SKM-1 (cell line): ENCODE measurements at regions not wholly inside any gene's neighbourhood (a gene's known extent, or its start where the extent isn't known, plus 50 kb on each side); places are given as distances from the start of the nearest gene placed in this dataset.
"Not testable (repeated sequence)": the region's sequence is repeated elsewhere in the genome, so short reads cannot be mapped to it uniquely, and the experiment has no call there.

Experiments
- DNase-seq: peaks from one replicate; lab custom pipeline; 2025; ENCODE audit not compliant: unreplicated experiment; lab: John Stamatoyannopoulos, UW

DNA sequence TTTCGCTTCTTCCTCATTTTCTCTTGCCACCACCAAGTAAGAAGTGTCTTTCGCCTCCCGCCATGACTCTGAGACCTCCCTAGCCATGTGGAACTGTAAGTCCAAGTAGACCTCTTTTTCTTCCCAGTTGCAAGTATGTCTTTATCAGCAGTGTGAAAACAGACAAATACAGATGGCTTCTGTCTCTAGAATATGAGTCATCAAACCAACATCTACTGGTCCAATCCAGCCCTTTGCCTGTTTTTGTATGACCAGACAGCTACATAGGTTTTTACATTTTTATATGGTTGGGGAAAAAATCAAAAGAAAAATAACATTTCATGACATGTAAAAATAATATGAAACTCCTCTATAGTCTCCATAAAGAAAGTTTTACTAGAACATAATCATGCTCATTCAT is 118.7 kb upstream of the PTPRG start:
- DNase-seq, result no peak

DNA sequence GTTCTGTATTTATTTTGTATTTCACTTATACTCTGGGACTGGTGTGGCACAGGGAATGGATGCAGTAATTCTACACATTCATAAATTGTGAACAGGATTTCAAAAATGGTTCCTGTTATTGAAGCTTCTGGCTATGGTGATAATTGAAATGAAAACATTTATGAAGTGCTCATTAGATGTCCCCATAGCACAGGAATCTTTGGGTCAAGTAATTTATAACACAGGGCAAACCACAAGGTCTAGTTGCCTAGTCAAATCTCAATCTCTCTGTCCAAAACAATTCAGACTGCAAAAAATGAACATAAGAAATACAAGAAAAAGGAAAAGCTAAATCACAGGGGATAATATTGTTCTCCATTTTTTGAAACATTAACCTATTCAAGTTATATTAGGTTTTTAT is 117.5 kb upstream of the PTPRG start:
- DNase-seq, result no peak

DNA sequence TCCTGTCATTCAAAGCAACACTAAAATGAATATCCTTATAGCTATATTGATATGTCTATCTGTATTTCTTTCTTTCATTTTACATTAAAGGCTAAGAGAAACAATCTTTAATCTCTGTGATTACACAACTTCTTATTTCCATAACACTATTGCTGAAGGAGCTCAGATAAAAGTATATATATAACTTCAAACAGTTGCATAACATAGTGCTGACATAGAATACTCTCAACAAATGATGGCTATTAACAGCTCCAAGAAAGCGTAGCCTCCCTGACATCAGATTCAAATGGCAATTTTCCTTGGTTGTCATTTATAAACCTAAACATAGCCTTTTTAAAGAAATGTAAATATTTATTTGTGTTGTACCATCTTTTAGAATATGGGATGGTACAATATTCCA is 116.6 kb upstream of the PTPRG start:
- no peak for DNase-seq

DNA sequence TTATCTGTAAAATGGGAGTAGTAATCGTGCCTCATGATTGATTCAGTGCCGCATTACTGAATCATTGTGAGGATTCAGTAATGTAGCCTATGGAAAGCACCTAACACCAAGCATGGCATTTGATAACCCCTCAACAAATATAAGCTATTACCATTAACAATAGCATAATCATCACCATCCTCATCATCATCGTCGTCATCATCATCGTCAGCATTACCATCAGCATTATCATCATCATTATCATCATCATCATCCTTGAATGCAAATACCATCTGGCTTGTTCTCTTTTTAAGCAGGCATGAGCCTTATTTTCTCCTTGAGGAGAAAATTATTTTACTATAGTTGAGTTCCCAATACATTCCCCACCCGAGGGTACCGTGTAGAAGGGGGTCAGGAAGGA is 115.4 kb upstream of the PTPRG start:
- DNase-seq, result no peak

DNA sequence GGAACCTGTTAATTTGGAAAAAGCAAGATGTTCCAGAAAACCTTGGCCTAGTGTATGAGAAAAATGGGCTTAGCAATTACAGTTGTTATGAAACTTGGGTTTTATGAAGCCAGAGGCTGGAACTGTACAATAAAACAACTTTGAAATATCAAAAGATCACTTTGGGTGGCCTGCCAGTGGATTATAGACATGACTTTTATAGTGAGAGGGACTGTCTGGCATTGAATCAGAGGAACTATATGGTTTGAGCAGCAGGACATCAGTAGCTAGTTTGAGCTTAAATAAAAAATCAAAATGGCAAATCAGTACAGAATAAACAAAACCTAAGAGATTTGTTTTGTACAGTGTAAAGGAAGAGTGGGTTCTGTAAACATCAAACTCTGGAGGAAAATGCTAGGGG is 115.0 kb upstream of the PTPRG start:
- no peak for DNase-seq

DNA sequence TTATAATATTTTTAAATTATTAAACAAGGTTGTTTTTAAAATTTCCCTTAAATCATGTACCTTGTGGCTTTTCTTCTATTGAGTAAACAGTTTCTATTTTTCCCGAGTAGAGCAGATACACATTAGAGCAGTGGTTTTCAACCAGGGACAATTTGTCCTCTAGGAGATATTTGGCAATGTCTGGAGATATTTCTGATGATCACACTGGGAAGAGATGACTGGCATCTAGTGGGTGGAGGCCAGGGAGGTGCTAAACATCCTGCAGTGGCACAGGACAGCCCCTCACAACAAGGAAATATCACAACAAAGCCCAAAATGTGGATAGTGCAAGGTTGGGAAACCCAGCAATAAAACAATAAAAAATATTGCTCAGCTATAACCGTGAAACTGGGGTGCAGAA is 113.0 kb upstream of the PTPRG start:
- DNase-seq, result no peak

DNA sequence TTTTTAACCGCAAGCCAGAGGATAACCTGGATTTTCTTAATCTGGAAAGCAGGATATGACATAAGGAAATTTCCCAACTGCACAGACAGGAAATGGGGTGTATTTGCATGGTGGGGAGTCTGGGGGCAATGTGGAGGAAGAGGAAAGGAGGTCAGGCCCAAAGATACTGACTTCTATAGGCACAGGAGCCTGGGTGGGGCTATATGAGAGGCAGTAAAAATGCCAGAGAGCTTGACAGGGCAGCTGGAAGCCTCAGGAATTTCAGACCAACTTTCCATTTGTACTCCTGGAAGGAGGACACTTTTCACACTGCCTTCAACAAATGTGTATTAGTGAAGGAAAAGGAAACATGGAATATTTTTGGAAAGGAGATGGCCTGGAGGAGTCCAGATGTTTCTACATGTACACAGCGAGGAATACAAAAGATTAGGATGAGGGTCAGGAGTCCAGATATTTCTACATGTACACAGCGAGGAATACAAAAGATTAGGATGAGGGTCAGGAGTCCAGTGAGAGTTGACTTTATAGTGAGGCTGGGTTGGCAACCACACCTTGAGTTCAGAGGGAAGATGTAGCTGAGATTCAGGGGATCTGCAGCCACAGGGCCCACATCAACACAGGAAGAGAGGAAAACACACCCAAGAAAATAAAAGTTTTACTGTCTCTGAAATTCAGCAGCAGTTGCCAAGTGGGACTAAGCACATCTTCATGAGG is 111.9 kb upstream of the PTPRG start:
- no peak for DNase-seq

DNA sequence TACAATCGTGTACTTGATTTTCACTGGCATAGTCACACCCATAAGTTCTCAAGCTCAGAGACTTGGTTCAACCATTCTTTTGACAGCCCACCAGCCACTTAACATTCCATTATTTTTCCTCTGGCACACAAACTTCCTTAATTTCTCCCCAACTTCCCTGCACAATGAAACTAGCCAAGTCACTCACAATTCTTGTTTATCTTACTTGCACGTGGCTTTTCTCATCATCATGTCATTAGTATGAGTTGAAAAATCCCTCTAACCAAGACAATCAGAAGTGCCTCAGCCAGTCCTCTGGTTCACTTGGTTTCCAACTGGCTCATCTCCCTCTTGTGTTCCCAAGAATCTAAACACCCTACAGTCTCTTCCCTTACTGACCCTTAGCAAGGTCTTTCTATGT is 110.5 kb upstream of the PTPRG start:
- DNase-seq, result no peak

DNA sequence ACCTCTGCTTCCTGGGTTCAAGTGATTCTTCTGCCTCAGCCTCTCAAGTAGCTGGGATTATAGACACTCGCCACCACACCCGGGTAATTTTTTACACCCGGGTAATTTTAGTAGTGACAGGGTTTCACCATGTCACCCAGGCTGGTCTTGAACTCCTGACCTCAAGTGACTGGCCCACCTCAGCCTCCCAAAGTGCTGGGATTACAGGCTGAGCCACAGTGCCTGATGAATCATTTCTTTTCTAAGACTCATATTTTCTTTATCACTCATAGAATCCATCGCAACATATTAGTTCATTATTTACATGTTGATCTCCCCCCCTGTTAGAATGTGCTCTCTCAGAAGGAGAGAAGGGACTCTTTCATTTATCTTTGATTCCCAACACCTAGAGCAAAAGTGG is 109.5 kb upstream of the PTPRG start:
- no peak for DNase-seq

DNA sequence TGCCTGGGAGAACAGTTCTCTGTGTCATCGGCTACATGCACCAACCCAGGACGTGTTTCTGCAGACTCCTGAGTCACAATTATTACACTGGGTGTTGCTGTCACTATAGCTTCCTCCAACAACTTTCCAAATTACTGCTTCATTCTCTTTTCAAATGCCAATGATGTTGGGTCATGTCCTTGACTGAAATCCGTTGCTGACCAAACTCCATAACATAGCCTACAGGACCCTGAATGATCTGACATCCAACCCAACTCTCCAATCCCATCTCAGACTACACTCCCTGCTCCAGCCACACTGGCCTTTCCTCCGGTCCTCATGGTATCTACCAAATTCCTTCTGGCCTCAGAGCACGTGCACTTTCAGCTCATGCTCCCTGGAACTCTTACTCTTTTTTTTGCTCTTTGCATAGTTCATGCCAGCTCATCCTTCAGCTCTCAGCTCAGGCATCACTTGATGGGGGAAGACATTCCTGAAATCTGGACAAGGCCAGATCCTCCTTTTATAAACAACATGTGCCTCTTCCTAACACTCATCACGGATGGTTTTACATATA is 108.8 kb upstream of the PTPRG start:
- DNase-seq, result no peak

DNA sequence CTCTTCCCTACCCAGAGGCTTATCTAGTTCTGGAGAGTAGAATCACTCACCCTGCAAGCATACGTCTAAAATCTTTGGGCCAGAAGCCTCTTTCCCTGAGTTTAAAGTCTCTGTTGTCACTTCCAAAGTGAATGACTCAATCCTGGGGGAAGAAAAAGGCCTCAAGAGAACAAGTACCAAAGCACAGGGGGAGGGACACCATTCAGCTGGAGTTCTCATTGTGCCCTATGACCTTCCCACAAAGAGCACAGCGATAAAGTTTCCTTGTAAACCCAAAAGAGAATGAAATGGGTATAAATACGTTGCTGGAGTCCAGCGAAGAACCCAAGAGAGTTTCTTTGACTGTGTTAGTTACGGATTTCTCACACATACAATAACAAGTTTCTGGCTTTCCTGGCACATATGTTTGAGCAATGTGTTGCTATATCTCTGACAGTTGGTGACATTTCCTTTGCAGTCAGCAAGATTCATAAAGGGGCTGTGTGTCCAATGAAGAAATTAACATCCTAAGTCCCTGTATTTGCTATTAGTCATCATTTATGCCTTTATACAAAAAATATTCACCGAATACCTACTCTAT is 107.3 kb upstream of the PTPRG start:
- DNase-seq, result no peak

DNA sequence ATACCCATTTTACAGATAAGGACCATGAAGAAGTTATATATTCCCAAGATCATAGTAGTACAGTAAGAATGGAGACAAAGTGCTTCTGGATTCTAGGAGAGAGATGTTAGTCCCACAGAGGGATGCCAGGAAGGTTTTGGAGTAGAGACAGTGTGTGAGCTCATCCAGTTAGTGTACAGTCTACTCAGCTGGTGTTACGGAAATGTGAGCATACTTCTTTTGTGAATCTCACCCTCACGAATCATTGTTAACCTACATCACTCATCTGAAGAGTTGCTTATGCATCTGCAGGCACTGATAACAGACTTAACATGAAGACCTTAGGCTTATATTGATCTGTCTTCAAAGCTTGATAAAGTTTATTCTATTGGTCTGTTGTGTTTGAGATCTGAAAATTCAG is 106.6 kb upstream of the PTPRG start:
- DNase-seq, result no peak

DNA sequence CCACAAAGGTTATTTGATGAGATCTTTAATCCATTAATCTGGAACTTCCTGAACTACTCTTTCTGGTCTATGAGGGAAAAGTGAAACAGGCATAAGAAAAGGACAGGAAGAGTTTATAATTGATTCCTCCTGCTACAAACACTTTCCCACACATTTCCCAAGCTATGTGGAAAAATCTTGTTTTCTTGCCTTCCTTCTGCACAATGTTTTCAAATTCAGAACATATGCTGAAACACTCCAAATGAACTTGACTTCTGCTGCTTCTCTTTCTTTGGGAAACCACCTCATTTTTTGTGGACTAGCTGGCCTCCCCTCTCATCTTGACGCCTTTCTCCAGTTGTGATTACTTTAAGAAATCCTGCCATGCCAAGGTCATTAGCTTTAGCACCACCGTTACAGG is 100.7 kb upstream of the PTPRG start:
- no peak for DNase-seq

DNA sequence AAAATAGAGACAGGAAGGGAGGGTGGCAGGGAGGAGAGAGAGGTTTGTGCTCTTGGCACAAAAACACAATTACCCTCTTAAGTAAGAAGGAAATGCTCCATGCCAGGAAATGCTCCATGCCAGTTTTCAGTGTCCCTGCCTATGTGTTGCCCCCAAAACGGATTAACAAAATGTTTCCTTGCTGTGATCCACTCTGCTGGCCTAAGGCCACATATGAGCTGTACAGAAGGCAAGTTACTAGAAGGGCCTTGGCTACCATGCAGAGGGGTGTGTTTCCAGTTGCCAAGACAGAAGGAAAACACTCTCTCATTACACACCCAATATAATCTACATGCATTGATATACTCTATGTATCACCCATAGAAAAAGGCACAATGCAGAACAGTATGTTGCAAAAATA is 98.2 kb upstream of the PTPRG start:
- no peak for DNase-seq

DNA sequence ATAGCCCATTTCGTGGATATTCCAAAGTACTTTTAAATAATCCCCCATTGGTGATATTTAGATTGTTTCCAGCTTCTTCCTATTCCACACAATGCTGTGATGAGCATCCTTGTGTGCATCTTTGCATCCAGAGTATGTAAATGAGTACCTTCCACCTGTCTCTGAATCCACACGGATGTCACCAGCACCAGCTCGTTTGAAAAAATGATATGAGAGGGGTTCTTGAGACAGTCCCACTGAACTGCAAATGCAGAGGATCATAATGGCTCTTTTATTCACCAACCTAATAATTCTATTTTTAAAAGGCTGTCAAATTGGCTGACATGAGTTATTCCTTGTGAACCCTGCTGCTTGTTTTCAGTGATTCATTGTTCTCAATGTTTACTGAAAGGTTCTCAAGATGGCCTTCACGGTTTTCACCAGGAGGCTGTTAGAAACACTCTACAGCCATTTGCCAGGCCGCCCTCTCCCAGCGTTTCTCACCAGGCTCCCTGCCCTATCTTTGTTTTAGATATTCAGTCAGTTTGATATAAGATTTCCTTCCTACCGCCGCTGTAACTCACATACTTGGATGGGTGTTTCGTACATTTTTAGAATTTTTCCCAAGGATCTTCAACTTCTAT is 96.7 kb upstream of the PTPRG start:
- no peak for DNase-seq

DNA sequence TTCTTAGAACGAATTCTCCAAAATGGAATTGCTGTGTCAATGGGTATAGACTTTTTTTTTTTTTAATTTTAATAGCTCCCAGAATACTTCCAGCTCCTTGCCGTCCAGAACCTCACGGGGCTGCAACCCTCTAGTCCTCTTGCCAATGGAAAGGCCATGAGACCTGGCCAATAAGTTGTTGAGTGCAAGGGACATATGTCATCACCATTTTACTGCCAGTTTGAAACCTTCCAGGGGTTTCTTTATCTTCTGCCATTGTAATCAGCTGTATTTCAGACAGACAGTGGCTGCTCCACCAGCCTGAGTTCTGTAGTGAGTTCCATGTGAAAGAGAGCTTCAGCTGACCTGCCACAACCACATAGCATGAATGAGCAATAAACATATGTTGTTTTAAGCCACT is 95.0 kb upstream of the PTPRG start:
- DNase-seq, result no peak

DNA sequence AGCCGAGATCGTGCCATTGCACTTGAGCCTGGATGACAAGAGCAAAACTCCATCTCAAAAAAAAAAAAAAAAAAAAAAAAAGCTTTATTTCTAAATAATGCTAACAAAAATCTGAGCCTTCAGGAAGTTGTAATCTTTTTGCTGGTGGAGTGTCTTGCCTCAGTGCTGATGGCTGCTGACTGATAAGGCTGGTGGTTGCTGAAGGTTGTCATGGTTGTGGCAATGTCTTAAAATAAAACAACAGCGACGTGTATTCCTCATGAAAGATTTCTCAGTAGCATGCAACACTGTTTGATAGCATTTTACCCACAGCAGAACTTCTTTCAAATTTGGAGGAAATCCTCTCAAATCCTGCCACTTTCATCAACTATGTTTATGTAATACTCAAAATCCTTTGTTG is 77.4 kb upstream of the PTPRG start:
- no peak for DNase-seq

DNA sequence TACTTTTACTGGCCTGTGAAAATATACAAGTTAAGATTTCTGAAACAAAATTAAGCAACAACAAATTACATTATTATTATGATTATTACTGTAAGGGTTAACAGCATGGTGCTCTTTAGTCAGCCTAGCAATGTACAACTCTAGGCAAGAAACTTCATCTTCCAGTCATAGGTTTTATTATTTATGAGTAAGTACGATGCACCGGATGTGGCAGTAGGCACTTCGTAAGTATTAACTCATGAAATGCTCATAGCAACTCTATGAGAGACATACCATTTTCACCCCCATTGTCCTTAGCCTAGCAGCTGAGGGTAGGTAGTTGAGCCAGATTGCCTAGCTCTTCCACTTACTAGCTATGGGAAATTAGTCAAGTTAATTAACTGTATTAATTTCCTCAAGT is 68.0 kb upstream of the PTPRG start:
- DNase-seq, result no peak

DNA sequence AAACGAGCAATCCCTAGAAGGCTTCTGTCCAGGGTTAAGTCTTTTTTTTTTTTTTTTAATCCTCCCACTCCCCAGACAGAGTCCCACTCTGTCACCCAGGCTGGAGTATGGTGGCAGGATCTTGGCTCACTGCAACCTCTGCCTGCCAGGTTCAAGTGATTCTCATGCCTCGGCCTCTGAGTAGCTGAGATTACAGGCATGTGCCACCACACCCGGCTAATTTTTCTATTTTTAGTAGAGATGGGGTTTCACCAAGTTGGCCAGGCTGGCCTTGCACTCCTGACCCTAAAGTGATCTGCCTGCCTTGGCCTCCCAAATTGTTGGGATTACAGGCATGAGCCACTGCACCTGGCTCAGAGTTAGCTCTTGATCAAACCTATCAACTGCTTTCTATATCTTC is 67.1 kb upstream of the PTPRG start:
- not testable (repeated sequence) for DNase-seq

DNA sequence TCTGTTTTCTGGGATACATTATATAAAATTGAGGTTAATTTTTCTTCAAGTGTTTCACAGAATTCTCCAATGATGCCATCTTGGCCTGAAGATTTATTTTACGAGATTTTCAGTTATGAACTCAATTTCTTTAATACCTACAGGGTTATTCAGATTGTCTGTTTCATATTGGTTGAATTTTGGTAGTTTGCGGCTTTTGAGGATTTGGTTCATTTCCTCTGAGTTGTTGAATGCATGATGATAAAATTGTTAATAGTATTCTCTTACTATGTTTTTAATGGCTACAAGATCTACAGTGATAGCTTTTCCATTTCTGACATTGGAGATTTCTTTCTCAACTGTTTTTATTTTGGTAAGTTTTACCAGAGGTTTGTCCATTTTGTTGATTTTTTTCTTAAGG is 63.9 kb upstream of the PTPRG start:
- no peak for DNase-seq

DNA sequence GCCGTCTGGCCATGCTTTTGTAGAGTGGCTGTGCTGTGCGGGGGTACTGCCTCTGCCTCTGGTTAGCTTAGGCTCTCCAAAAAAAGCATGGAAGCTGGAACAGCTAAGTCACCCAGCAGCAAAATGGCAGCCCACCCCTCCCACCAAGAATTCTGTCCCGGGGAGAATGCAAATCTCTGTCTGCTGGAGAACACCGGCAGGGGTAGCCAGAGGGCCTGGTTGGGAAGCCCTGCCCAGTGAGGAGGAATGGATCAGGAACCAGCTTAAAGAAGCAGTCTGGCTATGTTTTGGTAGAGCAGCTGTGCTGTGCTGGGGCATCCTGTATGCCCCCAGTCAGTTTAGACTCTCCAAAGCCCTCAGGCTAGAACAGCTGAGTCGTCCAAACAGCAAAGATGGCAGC is 56.2 kb upstream of the PTPRG start:
- no peak for DNase-seq

DNA sequence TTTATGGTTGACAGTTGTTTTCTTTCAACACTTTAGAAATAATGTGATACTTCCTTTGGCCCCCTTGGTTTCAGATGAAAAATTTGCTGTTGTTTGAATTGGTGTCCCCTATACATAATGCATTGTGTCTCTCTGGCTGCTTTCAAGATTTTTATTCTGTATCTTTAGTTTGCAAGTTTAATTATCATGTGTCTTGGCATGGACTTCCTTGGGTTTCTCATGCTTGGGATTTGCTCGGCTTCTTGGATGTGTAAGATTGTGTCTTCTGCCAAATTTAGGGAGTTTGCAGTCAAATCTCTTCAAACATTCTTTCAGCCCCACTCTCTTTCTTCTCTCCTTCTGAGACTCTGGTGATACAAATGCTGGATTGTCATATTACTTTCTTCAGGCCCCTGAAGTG is 53.4 kb upstream of the PTPRG start:
- DNase-seq, result no peak
